GM12878 (cell line): ENCODE measurements at regions not wholly inside any gene's neighbourhood (a gene's known extent, or its start where the extent isn't known, plus 50 kb on each side); places are given as distances from the start of the nearest gene placed in this dataset.

Experiments used
- ATAC-seq: fragments of 200-7000 bp; cut with Tn5 transposase; 3 replicates; pipeline ENCODE4 v1.9.1; 2020; ENCODE audit warnings: mild to moderate bottlenecking, moderate library complexity
- BruUV-seq: library from RNA; stranded (reverse); fragments of 400-500 nt; replicated peaks from 2 replicates; lab custom pipeline; 2021; lab: Mats Ljungman, UMichigan
- CTCF ChIA-PET: fragments of 300-600 bp; sonication (Branson Sonifier 250); formaldehyde crosslinking; extraction: SDS; loops from one replicate; lab custom pipeline; 2021; ENCODE audit warnings: inconsistent platforms; lab: Yijun Ruan, JAX
- POLR2A ChIA-PET: fragments of 350-600 bp; formaldehyde crosslinking; extraction: SDS; loops from one replicate; lab custom pipeline; 2021; ENCODE audit warnings: inconsistent platforms; lab: Charles Lee
- RAD21 ChIA-PET: fragments of 300-600 bp; sonication (Branson Sonifier 250); formaldehyde crosslinking; loops from one replicate; lab custom pipeline; 2023; ENCODE audit warnings: antibody characterized with exemption; ENCODE audit not compliant: unreplicated experiment; lab: Charles Lee
- SMC1A ChIA-PET: fragments of 300-600 bp; sonication (Branson Sonifier 250); formaldehyde crosslinking; loops from one replicate; lab custom pipeline; 2023; ENCODE audit not compliant: unreplicated experiment, uncharacterized antibody; lab: Charles Lee
- DNase-seq: peaks from one replicate; pipeline ENCODE4 v3.0.0-alpha.2; 2011; ENCODE audit warnings: low read depth, low spot score
- FAIRE-seq: peaks from 3 replicates; lab custom pipeline; 2011; peaks lifted over from hg19 to GRCh38; lab: Jason Lieb, UNC
- H2AFZ ChIP-seq: 2 replicates; pipeline ENCODE4 v1.6.0; 2011; ENCODE audit warnings: low read depth, low read length, control low read depth; ENCODE audit not compliant: control insufficient read depth
- H3K27ac ChIP-seq: 2 replicates; pipeline ENCODE4 v1.5.1; 2011; ENCODE audit warnings: control low read depth; ENCODE audit not compliant: control insufficient read depth, insufficient read depth
- H3K27me3 ChIP-seq, 2 experiments: replicated peaks in 1 of 2; 2 replicates each; pipeline versions ENCODE4 v1.6.0 to v1.6.1; 2011; ENCODE audit warnings: low read length in 1 of 2; ENCODE audit not compliant: control insufficient read depth in 2 of 2, insufficient read depth in 2 of 2
- H3K36me3 ChIP-seq, 2 experiments: 2 replicates each; pipeline ENCODE4 v1.5.1; 2011; ENCODE audit warnings: low read length in 1 of 2; ENCODE audit not compliant: control insufficient read depth in 2 of 2, insufficient read depth in 2 of 2
- H3K4me1 ChIP-seq: 2 replicates; pipeline ENCODE4 v1.6.1; 2011; ENCODE audit warnings: mild to moderate bottlenecking, low read length, moderate library complexity, mixed read lengths; ENCODE audit not compliant: control insufficient read depth, insufficient read depth
- H3K4me2 ChIP-seq: 2 replicates; pipeline ENCODE4 v1.6.0; 2011; ENCODE audit warnings: control low read depth; ENCODE audit not compliant: control insufficient read depth, insufficient read depth
- H3K4me3 ChIP-seq: fragments of 200-600 bp; sonication (generic); 2 replicates; pipeline ENCODE4 v1.5.1; 2016
- H3K79me2 ChIP-seq: 2 replicates; pipeline ENCODE4 v1.6.0; 2011; ENCODE audit warnings: low read length; ENCODE audit not compliant: control insufficient read depth, insufficient read depth
- H3K9ac ChIP-seq: 2 replicates; pipeline ENCODE4 v1.8.0; 2011; ENCODE audit warnings: low read length, control low read depth, mixed read lengths; ENCODE audit not compliant: control insufficient read depth, insufficient read depth
- H3K9me3 ChIP-seq: replicated peaks from 3 replicates; pipeline ENCODE4 v1.5.1; 2011; ENCODE audit warnings: mild to moderate bottlenecking, low read length; ENCODE audit not compliant: control insufficient read depth, insufficient read depth
- H4K20me1 ChIP-seq: 2 replicates; pipeline ENCODE4 v1.6.0; 2011; ENCODE audit not compliant: control insufficient read depth, insufficient read depth
- CTCF ChIP-seq, 3 experiments: IDR thresholded peaks in 2 of 3; conservative IDR thresholded peaks in 1 of 3; 2 replicates each; pipeline ENCODE4 v1.5.1; 2011; ENCODE audit warnings: low read depth in 3 of 3, low read length in 3 of 3, mild to moderate bottlenecking in 3 of 3, control low read depth in 2 of 3, moderate library complexity in 2 of 3, inconsistent platforms in 1 of 3, mixed read lengths in 1 of 3; ENCODE audit not compliant: control insufficient read depth in 2 of 3, insufficient read depth in 1 of 3; ENCODE audit errors: extremely low read depth in 1 of 3
- HDAC6 ChIP-seq: fragments of 200-600 bp; sonication (generic); IDR thresholded peaks from one replicate; pipeline ENCODE4 v1.8.0; 2017; ENCODE audit warnings: antibody characterized with exemption; ENCODE audit not compliant: unreplicated experiment
- KAT2A ChIP-seq: conservative IDR thresholded peaks from 2 replicates; pipeline ENCODE4 v1.6.1; 2011; ENCODE audit warnings: low read depth, low read length; ENCODE audit not compliant: control insufficient read depth
- MEF2B ChIP-seq: fragments of 450-650 bp; IDR thresholded peaks from 2 replicates; pipeline ENCODE4 v1.6.1; 2018; ENCODE audit warnings: mild to moderate bottlenecking, moderate library complexity; ENCODE audit not compliant: partially characterized antibody, poor library complexity, severe bottlenecking
- NBN ChIP-seq: fragments of 450-650 bp; IDR thresholded peaks from 2 replicates; pipeline ENCODE4 v1.6.1; 2016
- NFIC ChIP-seq: IDR thresholded peaks from 2 replicates; pipeline ENCODE4 v1.6.1; 2012; ENCODE audit warnings: low read depth, mild to moderate bottlenecking, inconsistent platforms, low read length, moderate library complexity
- RB1 ChIP-seq: fragments of 450-650 bp; formaldehyde crosslinking; IDR thresholded peaks from 2 replicates; pipeline ENCODE4 v1.6.1; 2017; ENCODE audit warnings: mild to moderate bottlenecking, borderline replicate concordance
- SMAD5 ChIP-seq: IDR thresholded peaks from 2 replicates; pipeline ENCODE4 v1.6.1; 2016; ENCODE audit warnings: antibody characterized with exemption, low read depth
- SREBF2 ChIP-seq: IDR thresholded peaks from 2 replicates; pipeline ENCODE4 v1.6.1; 2012; ENCODE audit warnings: mild to moderate bottlenecking, low read length
- STAT1 ChIP-seq: fragments of 450-650 bp; conservative IDR thresholded peaks from 2 replicates; pipeline ENCODE4 v1.6.1; 2014; ENCODE audit warnings: antibody characterized with exemption, mild to moderate bottlenecking
- STAT3 ChIP-seq: IDR thresholded peaks from 2 replicates; pipeline ENCODE4 v1.6.1; 2011; ENCODE audit warnings: low read depth, low read length, improper control_type of control experiment
- ZBED1 ChIP-seq: IDR thresholded peaks from 2 replicates; pipeline ENCODE4 v1.6.1; 2016; ENCODE audit warnings: borderline replicate concordance
- WGBS: methylation state at CpG from one replicate; pipeline ENCODE4 v1.1.6; 2016; ENCODE audit warnings: low lambda C conversion rate; ENCODE audit not compliant: insufficient replicate concordance, insufficient coverage; ENCODE audit errors: missing lambda C conversion rate; 5-methylcytosine and 5-hydroxymethylcytosine counted together
- in situ Hi-C: fragments of 300-500 bp; cut with MboI; formaldehyde crosslinking; loops from 9 replicates; pipeline ENCODE4 v1.14.3; 2018; ENCODE audit warnings: mixed read lengths
- intact Hi-C: fragments of 100-400 bp; cut with micrococcal nuclease; formaldehyde crosslinking; loops from one replicate; pipeline ENCODE4 v1.14.2; 2022; ENCODE audit not compliant: unreplicated experiment

DNA sequence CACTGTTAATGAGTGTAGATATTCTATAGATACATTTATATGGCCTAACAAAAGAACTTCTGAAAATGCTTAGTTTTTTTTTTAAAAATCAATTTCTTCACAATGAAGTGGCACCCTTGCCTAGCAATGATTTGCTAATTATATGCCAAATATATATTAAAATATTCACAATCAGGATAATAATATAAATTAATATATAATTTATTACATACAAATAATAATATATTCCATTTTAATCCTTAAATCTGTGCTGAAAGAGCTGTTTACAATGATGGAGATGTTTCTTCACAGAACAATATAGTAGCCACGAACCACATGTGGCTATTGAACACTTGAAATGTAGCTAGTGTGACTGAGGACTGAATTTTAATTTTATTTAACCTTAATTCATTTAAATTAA, 648.4 kb upstream of the GBE1 start:
- TF ChIP-seq SMAD5, result no peak
- no peak for TF ChIP-seq NBN
- TF ChIP-seq ZBED1, result no peak
- TF ChIP-seq SREBF2, result no peak
- no peak for TF ChIP-seq KAT2A
- no peak for TF ChIP-seq STAT1
- no peak for TF ChIP-seq RB1
- no peak for TF ChIP-seq NFIC
- Histone ChIP-seq H3K4me1 (no peaks in the 10 kb centered on the region), H4K20me1 (no peaks in the 10 kb centered on the region), H3K79me2 (no peaks in the 10 kb centered on the region), H3K27me3 (no peaks in the 10 kb centered on the region), H3K9ac (no peak overlapping the region), H3K4me3 (no peak overlapping the region), H3K4me2 (no peak overlapping the region), H3K9me3 (no peaks in the 10 kb centered on the region), H3K27ac (no peak overlapping the region), H2AFZ (no peak overlapping the region), H3K36me3 (no peaks in the 10 kb centered on the region)
- ChIA-PET RAD21 (no interaction called here), SMC1A (interaction anchor here (0.9 kb wide), 1 partner anchor 681 kb away, joined by 3 read pairs; no protein-coding TSS in a partner anchor), CTCF (no interaction called here), POLR2A (no interaction called here)
- WGBS, result 5% methylated on average over 1 of the region's 1 CpG
- DNase-seq (no peak), ATAC-seq (no peak), FAIRE-seq (no peak)
- in situ Hi-C loops (no loop called here), intact Hi-C loops (no loop called here)
- BruUV-seq, result no TSS peak

GRCh38 chr3:82392203-82392775, 630.8 kb upstream of the GBE1 start:
- no peak for ATAC-seq
- H3K4me1 ChIP-seq, result no peaks in the 10 kb centered on the region
- no peak overlapping the region for H3K4me2 ChIP-seq
- in situ Hi-C loops (no loop called here), intact Hi-C loops (no loop called here)
- no peak for TF ChIP-seq STAT3
- no peak for TF ChIP-seq CTCF (IDR thresholded peaks at IDR 0.05 in 2 of 3, conservative IDR thresholded peaks at IDR 0.05 in 1 of 3; ENCODE audit: control insufficient read depth in 2 of 3, extremely low read depth in 1 of 3, insufficient read depth in 1 of 3, low read depth in 3 of 3, low read length in 3 of 3)
- no peak for TF ChIP-seq HDAC6
- TF ChIP-seq MEF2B, result no peak
- no peaks in the 10 kb centered on the region for H3K36me3 ChIP-seq
- H3K79me2 ChIP-seq, result no peaks in the 10 kb centered on the region
- no peak overlapping the region for H3K9ac ChIP-seq
- DNase-seq, result no peak
- ChIA-PET POLR2A (no interaction called here), RAD21 (no interaction called here), CTCF (interaction anchor here (0.7 to 1.1 kb wide), 3 partner anchors 9 to 13 kb away, joined by 3 to 4 read pairs (median 3); no protein-coding TSS in a partner anchor), SMC1A (no interaction called here)
- H2AFZ ChIP-seq, result no peak overlapping the region
- H4K20me1 ChIP-seq, result no peaks in the 10 kb centered on the region
- no peak overlapping the region for H3K4me3 ChIP-seq
- H3K27me3 ChIP-seq, result no peaks in the 10 kb centered on the region
- no peaks in the 10 kb centered on the region for H3K9me3 ChIP-seq
- BruUV-seq, result no TSS peak
- FAIRE-seq, result no peak
- H3K27ac ChIP-seq, result no peak overlapping the region
